HEK293 (cell line): ENCODE measurements at regions not wholly inside any gene's neighbourhood (a gene's known extent, or its start where the extent isn't known, plus 50 kb on each side); places are given as distances from the start of the nearest gene placed in this dataset.

Experiments used
- CTCF ChIA-PET: fragments of 350-600 bp; formaldehyde crosslinking; extraction: SDS; loops from one replicate; lab custom pipeline; 2021; ENCODE audit warnings: antibody characterized with exemption; lab: Yijun Ruan, JAX
- POLR2A ChIA-PET: fragments of 300-600 bp; formaldehyde crosslinking; extraction: SDS; loops from one replicate; lab custom pipeline; 2020; ENCODE audit warnings: antibody characterized with exemption, inconsistent platforms; lab: Yijun Ruan, JAX
- H3K27ac ChIP-seq: fragments of 200-500 bp; sonication (Bioruptor generic); 2 replicates; pipeline ENCODE4 v1.5.1; 2014; ENCODE audit warnings: low read depth, low read length, control low read depth, inconsistent platforms; ENCODE audit errors: extremely low read depth
- H3K36me3 ChIP-seq, 2 experiments: fragments of 200-500 bp in 1 of 2; sonication (Bioruptor generic) in 1 of 2; 1 replicate in 1 of 2; 2 replicates in 1 of 2; pipeline ENCODE4 v1.5.1; 2014 to 2017; ENCODE audit warnings: inconsistent platforms in 2 of 2, low read length in 2 of 2; ENCODE audit not compliant: control insufficient read depth in 2 of 2, insufficient read depth in 1 of 2
- H3K4me1 ChIP-seq: fragments of 200-500 bp; sonication (Bioruptor generic); 2 replicates; pipeline ENCODE4 v1.5.1; 2014; ENCODE audit warnings: mild to moderate bottlenecking, low read length, inconsistent platforms; ENCODE audit not compliant: control insufficient read depth, insufficient read depth
- H3K4me3 ChIP-seq: 2 replicates; pipeline ENCODE4 v1.5.1; 2011; ENCODE audit warnings: low read depth, mild to moderate bottlenecking, control low read depth, low read length, moderate library complexity
- H3K9me3 ChIP-seq: fragments of 200-500 bp; sonication (Bioruptor generic); 2 replicates; pipeline ENCODE4 v1.5.1; 2014; ENCODE audit warnings: low read depth, low read length, inconsistent platforms; ENCODE audit not compliant: control insufficient read depth, insufficient read depth
- HOXD13 ChIP-seq: sonication (generic); formaldehyde crosslinking; IDR thresholded peaks from 2 replicates; pipeline ENCODE4 v1.8.0; 2022; ENCODE audit warnings: missing genetic modification reagents, borderline replicate concordance
- MZF1 ChIP-seq: fragments of 450-650 bp; formaldehyde crosslinking; IDR thresholded peaks from 2 replicates; pipeline ENCODE4 v1.5.1; 2017; ENCODE audit warnings: missing biosample characterization, missing genetic modification characterization, borderline replicate concordance
- ZBTB8A ChIP-seq: fragments of 450-650 bp; formaldehyde crosslinking; IDR thresholded peaks from 2 replicates; pipeline ENCODE4 v1.5.1; 2016; ENCODE audit warnings: missing biosample characterization, missing genetic modification characterization
- ZIC2 ChIP-seq: fragments of 450-650 bp; formaldehyde crosslinking; IDR thresholded peaks from 2 replicates; pipeline ENCODE4 v1.5.1; 2016; ENCODE audit warnings: missing biosample characterization, missing genetic modification characterization
- ZNF10 ChIP-seq: fragments of 450-650 bp; formaldehyde crosslinking; IDR thresholded peaks from 2 replicates; pipeline ENCODE4 v1.5.1; 2017; ENCODE audit warnings: missing biosample characterization, missing genetic modification characterization
- ZNF138 ChIP-seq: fragments of 450-650 bp; formaldehyde crosslinking; IDR thresholded peaks from 2 replicates; pipeline ENCODE4 v1.5.1; 2016; ENCODE audit warnings: missing biosample characterization, missing genetic modification characterization, borderline replicate concordance
- TF ChIP-seq, protein P1 (sequence below): fragments of 450-650 bp; formaldehyde crosslinking; IDR thresholded peaks from 2 replicates; pipeline ENCODE4 v1.5.1; 2017; ENCODE audit warnings: missing biosample characterization, missing genetic modification characterization
- TF ChIP-seq, protein P2 (sequence below): fragments of 450-650 bp; formaldehyde crosslinking; IDR thresholded peaks from 2 replicates; pipeline ENCODE4 v1.5.1; 2016; ENCODE audit warnings: missing biosample characterization, missing genetic modification characterization
- TF ChIP-seq, protein P3 (sequence below): fragments of 450-650 bp; formaldehyde crosslinking; IDR thresholded peaks from 2 replicates; pipeline ENCODE4 v1.5.1; 2016; ENCODE audit warnings: missing biosample characterization, missing genetic modification characterization, low read depth
- TF ChIP-seq, protein P4 (sequence below): fragments of 450-650 bp; formaldehyde crosslinking; IDR thresholded peaks from 2 replicates; pipeline ENCODE4 v1.5.1; 2016; ENCODE audit warnings: missing biosample characterization, missing genetic modification characterization
- TF ChIP-seq, protein P5 (sequence below): fragments of 450-650 bp; formaldehyde crosslinking; IDR thresholded peaks from 2 replicates; pipeline ENCODE4 v1.5.1; 2016; ENCODE audit warnings: missing biosample characterization, missing genetic modification characterization

DNA sequence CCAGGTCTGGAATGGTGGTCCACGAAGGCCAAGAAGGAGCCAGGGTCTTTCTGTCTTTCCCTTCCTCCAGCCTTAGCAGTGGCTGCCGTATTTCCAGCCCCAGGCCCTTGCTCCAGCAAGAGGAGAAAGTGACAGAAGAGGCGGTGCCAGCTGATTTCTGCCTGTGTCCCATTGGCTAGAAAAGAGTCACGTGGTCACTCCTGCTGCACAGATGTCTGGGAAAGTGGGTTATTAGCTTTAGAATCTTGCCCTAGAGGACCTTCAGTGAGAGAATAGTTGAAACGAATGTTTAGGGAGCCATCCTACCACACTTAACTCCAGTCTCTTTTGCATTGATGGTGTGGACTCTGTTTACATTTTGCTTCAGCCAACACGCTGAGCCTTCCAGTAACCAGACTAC, 99.3 kb upstream of the BCOR start (continued):
- TF ChIP-seq, protein P1, sequence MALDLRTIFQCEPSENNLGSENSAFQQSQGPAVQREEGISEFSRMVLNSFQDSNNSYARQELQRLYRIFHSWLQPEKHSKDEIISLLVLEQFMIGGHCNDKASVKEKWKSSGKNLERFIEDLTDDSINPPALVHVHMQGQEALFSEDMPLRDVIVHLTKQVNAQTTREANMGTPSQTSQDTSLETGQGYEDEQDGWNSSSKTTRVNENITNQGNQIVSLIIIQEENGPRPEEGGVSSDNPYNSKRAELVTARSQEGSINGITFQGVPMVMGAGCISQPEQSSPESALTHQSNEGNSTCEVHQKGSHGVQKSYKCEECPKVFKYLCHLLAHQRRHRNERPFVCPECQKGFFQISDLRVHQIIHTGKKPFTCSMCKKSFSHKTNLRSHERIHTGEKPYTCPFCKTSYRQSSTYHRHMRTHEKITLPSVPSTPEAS (tag by site-specific recombination) = no peak
- TF ChIP-seq, protein P2, sequence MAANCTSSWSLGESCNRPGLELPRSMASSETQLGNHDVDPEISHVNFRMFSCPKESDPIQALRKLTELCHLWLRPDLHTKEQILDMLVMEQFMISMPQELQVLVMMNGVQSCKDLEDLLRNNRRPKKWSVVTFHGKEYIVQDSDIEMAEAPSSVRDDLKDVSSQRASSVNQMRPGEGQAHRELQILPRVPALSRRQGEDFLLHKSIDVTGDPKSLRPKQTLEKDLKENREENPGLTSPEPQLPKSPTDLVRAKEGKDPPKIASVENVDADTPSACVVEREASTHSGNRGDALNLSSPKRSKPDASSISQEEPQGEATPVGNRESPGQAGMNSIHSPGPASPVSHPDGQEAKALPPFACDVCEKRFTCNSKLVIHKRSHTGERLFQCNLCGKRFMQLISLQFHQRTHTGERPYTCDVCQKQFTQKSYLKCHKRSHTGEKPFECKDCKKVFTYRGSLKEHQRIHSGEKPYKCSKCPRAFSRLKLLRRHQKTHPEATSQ = no peak
- no peak for TF ChIP-seq ZBTB8A (tag by site-specific recombination)
- no peak for TF ChIP-seq ZNF10 (tag by site-specific recombination)
- TF ChIP-seq, protein P3, sequence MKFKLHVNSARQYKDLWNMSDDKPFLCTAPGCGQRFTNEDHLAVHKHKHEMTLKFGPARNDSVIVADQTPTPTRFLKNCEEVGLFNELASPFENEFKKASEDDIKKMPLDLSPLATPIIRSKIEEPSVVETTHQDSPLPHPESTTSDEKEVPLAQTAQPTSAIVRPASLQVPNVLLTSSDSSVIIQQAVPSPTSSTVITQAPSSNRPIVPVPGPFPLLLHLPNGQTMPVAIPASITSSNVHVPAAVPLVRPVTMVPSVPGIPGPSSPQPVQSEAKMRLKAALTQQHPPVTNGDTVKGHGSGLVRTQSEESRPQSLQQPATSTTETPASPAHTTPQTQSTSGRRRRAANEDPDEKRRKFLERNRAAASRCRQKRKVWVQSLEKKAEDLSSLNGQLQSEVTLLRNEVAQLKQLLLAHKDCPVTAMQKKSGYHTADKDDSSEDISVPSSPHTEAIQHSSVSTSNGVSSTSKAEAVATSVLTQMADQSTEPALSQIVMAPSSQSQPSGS = no peak
- no peak for TF ChIP-seq ZNF138 (tag by site-specific recombination)
- TF ChIP-seq MZF1 (tag by site-specific recombination) = no peak

DNA sequence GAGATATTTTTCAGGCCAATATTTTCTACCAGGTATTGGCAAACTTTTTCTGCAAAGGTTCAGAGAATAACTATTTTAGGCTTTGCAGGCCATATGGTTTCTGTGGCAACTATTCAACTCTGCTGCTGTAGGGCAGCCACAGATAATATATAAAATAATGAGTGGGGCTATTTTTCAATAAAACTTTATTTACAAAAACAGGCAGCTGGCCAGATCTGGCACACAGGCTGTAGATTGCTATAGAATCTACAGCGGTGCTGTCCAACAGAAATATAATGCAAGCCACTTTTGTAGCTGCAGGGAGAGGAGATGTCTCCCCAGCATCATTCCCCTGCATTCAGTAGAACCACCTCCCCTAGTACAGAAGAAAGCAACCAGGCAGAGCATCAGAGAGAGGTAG, 97.6 kb upstream of the BCOR start:
- no peaks in the 10 kb centered on the region for H3K36me3 ChIP-seq
- ChIA-PET CTCF (no interaction called here), POLR2A (no interaction called here)
- H3K4me1 ChIP-seq = no peaks in the 10 kb centered on the region
- no peak overlapping the region for H3K4me3 ChIP-seq
- TF ChIP-seq, protein P4, sequence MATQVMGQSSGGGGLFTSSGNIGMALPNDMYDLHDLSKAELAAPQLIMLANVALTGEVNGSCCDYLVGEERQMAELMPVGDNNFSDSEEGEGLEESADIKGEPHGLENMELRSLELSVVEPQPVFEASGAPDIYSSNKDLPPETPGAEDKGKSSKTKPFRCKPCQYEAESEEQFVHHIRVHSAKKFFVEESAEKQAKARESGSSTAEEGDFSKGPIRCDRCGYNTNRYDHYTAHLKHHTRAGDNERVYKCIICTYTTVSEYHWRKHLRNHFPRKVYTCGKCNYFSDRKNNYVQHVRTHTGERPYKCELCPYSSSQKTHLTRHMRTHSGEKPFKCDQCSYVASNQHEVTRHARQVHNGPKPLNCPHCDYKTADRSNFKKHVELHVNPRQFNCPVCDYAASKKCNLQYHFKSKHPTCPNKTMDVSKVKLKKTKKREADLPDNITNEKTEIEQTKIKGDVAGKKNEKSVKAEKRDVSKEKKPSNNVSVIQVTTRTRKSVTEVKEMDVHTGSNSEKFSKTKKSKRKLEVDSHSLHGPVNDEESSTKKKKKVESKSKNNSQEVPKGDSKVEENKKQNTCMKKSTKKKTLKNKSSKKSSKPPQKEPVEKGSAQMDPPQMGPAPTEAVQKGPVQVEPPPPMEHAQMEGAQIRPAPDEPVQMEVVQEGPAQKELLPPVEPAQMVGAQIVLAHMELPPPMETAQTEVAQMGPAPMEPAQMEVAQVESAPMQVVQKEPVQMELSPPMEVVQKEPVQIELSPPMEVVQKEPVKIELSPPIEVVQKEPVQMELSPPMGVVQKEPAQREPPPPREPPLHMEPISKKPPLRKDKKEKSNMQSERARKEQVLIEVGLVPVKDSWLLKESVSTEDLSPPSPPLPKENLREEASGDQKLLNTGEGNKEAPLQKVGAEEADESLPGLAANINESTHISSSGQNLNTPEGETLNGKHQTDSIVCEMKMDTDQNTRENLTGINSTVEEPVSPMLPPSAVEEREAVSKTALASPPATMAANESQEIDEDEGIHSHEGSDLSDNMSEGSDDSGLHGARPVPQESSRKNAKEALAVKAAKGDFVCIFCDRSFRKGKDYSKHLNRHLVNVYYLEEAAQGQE = 0 out of 2 replicates have a peak, but pooled peaks have one; percentile 11
- TF ChIP-seq, protein P5, sequence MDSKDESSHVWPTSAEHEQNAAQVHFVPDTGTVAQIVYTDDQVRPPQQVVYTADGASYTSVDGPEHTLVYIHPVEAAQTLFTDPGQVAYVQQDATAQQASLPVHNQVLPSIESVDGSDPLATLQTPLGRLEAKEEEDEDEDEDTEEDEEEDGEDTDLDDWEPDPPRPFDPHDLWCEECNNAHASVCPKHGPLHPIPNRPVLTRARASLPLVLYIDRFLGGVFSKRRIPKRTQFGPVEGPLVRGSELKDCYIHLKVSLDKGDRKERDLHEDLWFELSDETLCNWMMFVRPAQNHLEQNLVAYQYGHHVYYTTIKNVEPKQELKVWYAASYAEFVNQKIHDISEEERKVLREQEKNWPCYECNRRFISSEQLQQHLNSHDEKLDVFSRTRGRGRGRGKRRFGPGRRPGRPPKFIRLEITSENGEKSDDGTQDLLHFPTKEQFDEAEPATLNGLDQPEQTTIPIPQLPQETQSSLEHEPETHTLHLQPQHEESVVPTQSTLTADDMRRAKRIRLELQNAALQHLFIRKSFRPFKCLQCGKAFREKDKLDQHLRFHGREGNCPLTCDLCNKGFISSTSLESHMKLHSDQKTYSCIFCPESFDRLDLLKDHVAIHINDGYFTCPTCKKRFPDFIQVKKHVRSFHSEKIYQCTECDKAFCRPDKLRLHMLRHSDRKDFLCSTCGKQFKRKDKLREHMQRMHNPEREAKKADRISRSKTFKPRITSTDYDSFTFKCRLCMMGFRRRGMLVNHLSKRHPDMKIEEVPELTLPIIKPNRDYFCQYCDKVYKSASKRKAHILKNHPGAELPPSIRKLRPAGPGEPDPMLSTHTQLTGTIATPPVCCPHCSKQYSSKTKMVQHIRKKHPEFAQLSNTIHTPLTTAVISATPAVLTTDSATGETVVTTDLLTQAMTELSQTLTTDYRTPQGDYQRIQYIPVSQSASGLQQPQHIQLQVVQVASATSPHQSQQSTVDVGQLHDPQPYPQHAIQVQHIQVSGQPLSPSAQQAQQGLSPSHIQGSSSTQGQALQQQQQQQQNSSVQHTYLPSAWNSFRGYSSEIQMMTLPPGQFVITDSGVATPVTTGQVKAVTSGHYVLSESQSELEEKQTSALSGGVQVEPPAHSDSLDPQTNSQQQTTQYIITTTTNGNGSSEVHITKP (tag by site-specific recombination) = no peak
- H3K9me3 ChIP-seq = no peaks in the 10 kb centered on the region
- H3K27ac ChIP-seq = no peak overlapping the region

DNA sequence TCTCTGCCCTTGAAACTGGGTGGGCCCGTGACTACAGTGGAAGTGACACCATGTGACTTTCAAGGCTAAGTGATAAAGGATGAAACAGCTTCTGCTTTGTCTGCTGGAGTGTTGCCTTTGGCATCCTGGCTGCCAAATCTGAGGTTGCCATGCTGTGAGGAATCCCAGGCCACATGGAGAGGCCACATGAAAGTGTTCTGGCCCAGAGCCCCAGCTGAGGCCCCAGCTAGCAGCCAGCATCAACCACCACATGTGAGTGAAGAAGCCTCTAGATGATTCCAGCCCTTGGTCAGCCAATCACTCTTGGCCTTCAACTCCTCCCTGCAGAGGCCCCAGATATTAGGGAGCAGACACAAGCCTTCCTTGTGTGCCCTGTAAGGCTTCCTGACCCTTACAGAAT, 94.4 kb upstream of the BCOR start:
- no peaks in the 10 kb centered on the region for H3K4me1 ChIP-seq
- no peaks in the 10 kb centered on the region for H3K9me3 ChIP-seq
- TF ChIP-seq ZIC2 (tag by site-specific recombination) = peak; percentile 23; the same call in 1 of the 2 replicates
- TF ChIP-seq HOXD13 (CRISPR knock-in tag) = no peak
- no peak overlapping the region for H3K27ac ChIP-seq
- POLR2A ChIA-PET = no interaction called here
- no peak overlapping the region for H3K4me3 ChIP-seq
- H3K36me3 ChIP-seq = no peaks in the 10 kb centered on the region
- CTCF ChIA-PET = no interaction called here
